Thoracic aorta (tissue), 2 donors: ENCODE measurements at regions not wholly inside any gene's neighbourhood (a gene's known extent, or its start where the extent isn't known, plus 50 kb on each side); places are given as distances from the start of the nearest gene placed in this dataset.

Experiments
- ATAC-seq: fragments of 150-250 bp; one replicate; pipeline ENCODE4 v1.8.0; 2017; ENCODE audit warnings: low read depth; ENCODE audit not compliant: insufficient number of reproducible peaks, low FRiP score
- DNase-seq: peaks from one replicate; pipeline ENCODE4 v3.0.0-alpha.2; 2020; ENCODE audit warnings: low spot score
- H3K27ac ChIP-seq, 2 donors: fragments of 200-600 bp; sonication (generic); 1 replicate in 1 of 2; 2 replicates in 1 of 2; pipeline ENCODE4 v1.5.1; 2016; ENCODE audit warnings: mild to moderate bottlenecking in 2 of 2, moderate library complexity in 2 of 2
- H3K27me3 ChIP-seq: fragments of 200-600 bp; sonication (generic); replicated peaks from 2 replicates; pipeline ENCODE4 v1.6.0; 2016; ENCODE audit warnings: mild to moderate bottlenecking; ENCODE audit not compliant: insufficient read depth
- H3K36me3 ChIP-seq: fragments of 200-600 bp; sonication (generic); one replicate; pipeline ENCODE4 v1.5.1; 2016
- H3K4me1 ChIP-seq, 2 donors: fragments of 200-600 bp; sonication (generic); 1 replicate in 1 of 2; 2 replicates in 1 of 2; pipeline versions ENCODE4 v1.5.1 to v1.6.0; 2016; ENCODE audit warnings: low read depth in 2 of 2, mild to moderate bottlenecking in 1 of 2; ENCODE audit not compliant: control insufficient read depth in 1 of 2
- H3K4me3 ChIP-seq: fragments of 200-600 bp; sonication (generic); 2 replicates; pipeline ENCODE4 v1.5.1; 2016; ENCODE audit warnings: mild to moderate bottlenecking
- H3K9me3 ChIP-seq: fragments of 200-600 bp; sonication (generic); 2 replicates; pipeline ENCODE4 v1.5.1; 2016
- CTCF ChIP-seq: fragments of 200-600 bp; sonication (generic); IDR thresholded peaks from one replicate; pipeline ENCODE4 v1.5.1; 2019; ENCODE audit warnings: antibody characterized with exemption

DNA sequence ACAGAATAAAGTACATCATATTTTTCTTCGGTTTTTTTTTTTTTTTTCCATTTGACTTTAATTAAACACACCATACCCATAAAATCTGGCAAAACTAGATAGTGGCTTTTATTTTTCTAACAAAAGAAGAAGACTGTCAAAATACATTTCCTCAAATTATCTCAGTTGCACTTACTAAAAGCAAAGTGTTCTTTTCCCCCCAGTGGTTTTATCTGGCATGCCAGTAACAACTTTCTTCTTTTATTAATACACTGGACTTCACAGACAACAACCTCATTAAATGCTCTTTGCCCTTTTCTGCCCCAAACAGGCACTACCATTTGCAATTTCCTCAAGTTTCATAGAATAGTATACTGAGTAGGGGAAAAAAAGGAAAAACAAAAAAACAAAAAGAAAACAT lies 1792.3 kb downstream of the EFNA5 start:
- no peak for ATAC-seq

DNA sequence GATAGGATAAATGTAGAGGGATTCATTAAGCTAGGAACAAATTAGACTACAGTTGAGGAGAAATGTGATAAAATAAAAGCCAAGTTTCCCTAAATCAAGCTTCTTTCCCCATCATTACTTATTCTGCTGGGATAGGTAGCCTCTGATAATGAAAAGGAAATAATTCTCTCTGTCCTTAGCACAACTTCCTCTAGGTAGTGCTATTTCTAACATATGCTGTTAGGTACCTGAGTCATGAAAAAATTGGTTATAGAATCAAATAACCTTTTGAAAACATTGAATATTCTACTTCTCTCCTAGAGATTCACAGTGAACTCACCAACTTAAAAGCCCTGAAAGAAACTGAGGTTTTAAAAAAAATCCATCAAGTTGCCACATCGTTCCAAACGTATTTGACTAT lies 1793.1 kb downstream of the EFNA5 start:
- Histone ChIP-seq H3K9me3 (no peaks in the 10 kb centered on the region), H3K27ac (no peak overlapping the region), H3K4me1 (no peaks in the 10 kb centered on the region), H3K4me3 (no peak overlapping the region), H3K27me3 (no peaks in the 10 kb centered on the region), H3K36me3 (no peaks in the 10 kb centered on the region)
- DNase-seq, result no peak
- ATAC-seq, result no peak
- no peak for TF ChIP-seq CTCF

More for the DNA sequence above, 1792.3 kb downstream of the EFNA5 start:
- H3K27me3 ChIP-seq, result no peaks in the 10 kb centered on the region
- DNase-seq, result no peak
- no peak overlapping the region for H3K27ac ChIP-seq
- H3K36me3 ChIP-seq, result no peaks in the 10 kb centered on the region
- no peaks in the 10 kb centered on the region for H3K9me3 ChIP-seq
- TF ChIP-seq CTCF, result no peak
- H3K4me3 ChIP-seq, result no peak overlapping the region
- H3K4me1 ChIP-seq, result no peaks in the 10 kb centered on the region

GRCh38 chr5:105874316-105874715 lies 1796.4 kb downstream of the EFNA5 start:
- DNase-seq (no peak), ATAC-seq (no peak)
- Histone ChIP-seq H3K27ac (no peak overlapping the region), H3K36me3 (no peaks in the 10 kb centered on the region), H3K4me1 (no peaks in the 10 kb centered on the region), H3K4me3 (no peak overlapping the region), H3K9me3 (no peaks in the 10 kb centered on the region), H3K27me3 (no peaks in the 10 kb centered on the region)
- TF ChIP-seq CTCF, result no peak

GRCh38 chr5:105872569-105873270 lies 1798.0 kb downstream of the EFNA5 start:
- no peaks in the 10 kb centered on the region for H3K9me3 ChIP-seq
- no peaks in the 10 kb centered on the region for H3K4me1 ChIP-seq
- DNase-seq (no peak), ATAC-seq (no peak)
- no peak for TF ChIP-seq CTCF
- no peaks in the 10 kb centered on the region for H3K36me3 ChIP-seq
- no peak overlapping the region for H3K27ac ChIP-seq
- H3K4me3 ChIP-seq, result no peak overlapping the region
- no peaks in the 10 kb centered on the region for H3K27me3 ChIP-seq

DNA sequence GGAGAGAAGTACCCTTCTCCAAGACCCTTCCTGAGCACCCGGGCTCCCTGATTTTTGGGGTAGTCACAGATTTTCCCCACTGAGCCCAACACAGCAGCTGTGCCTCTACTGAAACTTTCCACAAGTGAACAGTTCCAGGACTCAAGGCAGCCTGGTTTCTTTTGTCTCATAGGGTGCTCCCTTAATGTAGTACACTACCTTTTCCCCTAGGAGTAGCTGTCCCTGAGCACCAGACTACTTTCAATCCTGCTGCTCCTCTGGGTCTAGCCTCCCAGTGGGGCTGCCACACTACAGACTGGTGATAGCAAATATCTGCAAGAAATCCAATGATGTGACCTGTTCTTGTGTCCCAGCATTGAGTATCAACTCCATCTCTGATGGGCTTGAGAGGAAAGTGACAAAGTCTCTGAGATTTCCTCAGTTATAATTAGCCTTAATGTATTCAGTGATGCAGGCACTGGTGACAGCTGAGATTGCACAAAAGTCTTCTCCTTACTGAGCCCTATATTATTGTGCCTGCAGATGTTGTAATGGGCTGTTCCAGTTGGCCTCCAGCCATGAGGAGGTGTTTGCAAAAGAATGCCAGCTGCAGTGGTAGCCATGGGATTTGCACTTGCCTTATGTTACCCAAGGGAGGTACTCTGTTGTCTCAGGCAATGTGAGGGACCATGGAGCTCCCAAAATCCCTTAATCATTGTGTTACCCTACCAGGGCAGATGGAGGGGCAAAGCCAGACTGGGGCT lies 1802.5 kb downstream of the EFNA5 start:
- no peak for ATAC-seq
- no peak overlapping the region for H3K4me3 ChIP-seq
- no peaks in the 10 kb centered on the region for H3K27me3 ChIP-seq
- H3K36me3 ChIP-seq, result no peaks in the 10 kb centered on the region
- H3K27ac ChIP-seq, result no peak overlapping the region
- no peaks in the 10 kb centered on the region for H3K4me1 ChIP-seq
- DNase-seq, result no peak
- H3K9me3 ChIP-seq, result peaks cover 9% of the 10 kb centered on the region
- TF ChIP-seq CTCF, result no peak
